ENCODE measurements at regions not wholly inside any gene's neighbourhood (a gene's known extent, or its start where the extent isn't known, plus 50 kb on each side); places are given as distances from the start of the nearest gene placed in this dataset.
"Not testable (repeated sequence)": the region's sequence is repeated elsewhere in the genome, so short reads cannot be mapped to it uniquely, and the experiment has no call there.

DNA sequence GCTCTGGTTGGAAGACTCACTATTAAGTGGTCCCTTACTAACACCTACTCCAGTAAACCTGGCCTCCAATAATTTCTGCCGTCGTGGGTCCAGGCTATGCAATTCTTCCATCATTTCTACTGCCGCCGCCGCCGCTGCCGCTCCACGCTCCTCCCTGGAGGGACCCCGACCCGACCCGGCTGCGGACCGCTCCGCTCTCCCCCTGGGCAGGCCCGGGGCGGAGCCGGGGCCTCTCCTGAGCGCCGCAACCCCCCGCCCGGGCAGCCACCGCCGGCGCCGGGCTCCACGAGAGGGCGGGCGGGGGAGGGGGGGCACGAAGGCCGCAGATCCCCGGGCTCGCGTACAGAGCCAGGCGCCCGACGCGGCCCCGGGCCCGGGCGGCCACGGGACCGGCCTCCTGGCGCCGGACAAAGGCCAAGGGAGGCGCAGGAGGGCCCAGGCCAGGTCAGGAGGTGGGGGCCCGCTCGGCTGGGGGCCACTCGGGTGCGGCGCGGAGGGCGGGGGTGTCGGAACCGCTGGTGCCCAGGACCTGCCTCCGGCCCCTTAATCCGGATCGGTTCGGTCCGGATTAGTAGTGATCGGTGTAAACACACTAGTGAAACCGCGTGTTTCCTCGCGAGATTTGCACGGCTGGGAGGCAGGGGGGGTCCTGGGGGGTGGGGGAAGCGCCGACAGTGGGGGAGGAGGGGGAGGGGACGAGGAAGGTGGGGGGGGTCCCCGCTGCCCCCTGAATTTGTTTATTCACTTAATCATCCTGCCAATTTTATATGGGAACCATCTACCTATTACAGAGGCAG lies 215.1 kb upstream of the CCL2 start:
- not testable (repeated sequence) for H3K9me3 Mint-ChIP-seq, H3K27me3 Mint-ChIP-seq, H3K27ac Mint-ChIP-seq, H3K4me3 Mint-ChIP-seq, H3K36me3 Mint-ChIP-seq, DNase-seq, H3K4me1 Mint-ChIP-seq
- peak; percentile 59 to 74 for ATAC-seq (replicated peaks)

DNA sequence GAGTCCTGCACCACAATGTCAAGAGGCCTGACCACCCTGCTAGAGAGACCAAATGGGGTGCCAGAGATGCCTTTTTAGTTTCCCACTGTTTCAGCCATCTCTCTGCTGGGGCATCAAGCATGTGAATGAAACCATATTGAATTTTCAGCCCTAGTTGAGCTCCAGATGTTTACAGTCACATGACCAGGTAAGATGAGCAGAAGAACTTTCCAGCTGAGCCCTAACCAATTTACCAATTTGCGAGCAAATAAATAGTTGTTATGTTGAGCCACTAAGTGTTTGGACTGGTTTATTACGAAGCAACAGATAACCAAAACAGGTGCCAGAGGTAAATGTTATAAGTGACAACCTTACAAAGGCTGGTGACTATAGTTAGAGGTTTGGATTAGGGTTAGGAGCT lies 209.1 kb upstream of the CCL2 start:
- DNase-seq (no peak), ATAC-seq (replicated peaks) (no peak)
- Mint-ChIP-seq H3K4me3 (no peak overlapping the region), H3K27me3 (peaks cover 7 to 12% of the 10 kb centered on the region in 2 donors), H3K36me3 (no peaks in the 10 kb centered on the region), H3K4me1 (no peaks in the 10 kb centered on the region), H3K9me3 (peaks cover 0 to 3% of the 10 kb centered on the region in 2 donors), H3K27ac (no peak overlapping the region)

DNA sequence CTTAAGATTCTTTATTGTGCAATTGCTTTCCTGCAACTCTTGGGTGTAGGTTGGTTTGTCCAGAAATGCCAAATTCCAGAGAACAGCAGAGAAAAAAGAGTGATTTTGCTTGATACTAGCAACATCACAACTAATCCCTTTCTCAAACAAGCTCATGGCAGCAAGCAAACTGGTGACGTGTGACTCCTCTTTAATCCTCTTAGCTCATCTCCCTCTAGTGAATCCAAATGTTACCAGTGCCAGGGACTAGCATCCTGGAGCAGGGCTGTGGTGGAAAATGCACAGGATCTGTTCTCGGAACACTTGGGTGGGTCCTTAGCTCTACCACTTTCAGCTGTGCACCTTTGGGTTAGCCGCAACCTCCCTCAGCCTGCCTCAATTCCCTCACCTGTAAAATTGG lies 204.0 kb upstream of the CCL2 start:
- Mint-ChIP-seq H3K9me3 (peaks cover 0 to 3% of the 10 kb centered on the region in 2 donors), H3K27ac (no peak overlapping the region), H3K4me3 (no peak overlapping the region), H3K4me1 (no peaks in the 10 kb centered on the region), H3K27me3 (peaks cover 13 to 17% of the 10 kb centered on the region in 2 donors), H3K36me3 (no peaks in the 10 kb centered on the region)
- DNase-seq (no peak), ATAC-seq (replicated peaks) (no peak)

DNA sequence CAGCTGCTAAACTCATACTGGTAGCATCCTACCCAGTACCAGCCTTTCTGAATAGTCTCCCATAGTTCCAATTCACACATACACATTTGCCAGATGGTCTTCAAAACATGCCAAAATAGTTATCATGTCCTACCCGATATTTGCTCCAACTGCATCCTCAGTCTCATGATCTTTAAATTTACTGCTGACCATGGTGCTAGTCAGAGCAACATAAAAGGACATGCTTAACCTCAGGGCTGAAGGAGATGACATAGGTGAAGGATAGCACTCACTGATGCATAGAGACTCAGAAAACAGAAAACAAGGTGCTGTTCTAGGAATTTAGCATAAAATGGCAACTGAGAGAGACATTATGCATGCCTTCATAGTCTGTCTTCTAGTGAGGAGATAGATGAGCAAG lies 200.6 kb upstream of the CCL2 start:
- ATAC-seq (replicated peaks): no peak
- no peaks in the 10 kb centered on the region for H3K36me3 Mint-ChIP-seq
- H3K4me1 Mint-ChIP-seq: no peaks in the 10 kb centered on the region
- DNase-seq: no peak
- no peak overlapping the region for H3K4me3 Mint-ChIP-seq
- H3K9me3 Mint-ChIP-seq: peaks cover 3 to 6% of the 10 kb centered on the region in 2 donors
- H3K27me3 Mint-ChIP-seq: peaks cover 13 to 15% of the 10 kb centered on the region in 2 donors
- no peak overlapping the region for H3K27ac Mint-ChIP-seq

DNA sequence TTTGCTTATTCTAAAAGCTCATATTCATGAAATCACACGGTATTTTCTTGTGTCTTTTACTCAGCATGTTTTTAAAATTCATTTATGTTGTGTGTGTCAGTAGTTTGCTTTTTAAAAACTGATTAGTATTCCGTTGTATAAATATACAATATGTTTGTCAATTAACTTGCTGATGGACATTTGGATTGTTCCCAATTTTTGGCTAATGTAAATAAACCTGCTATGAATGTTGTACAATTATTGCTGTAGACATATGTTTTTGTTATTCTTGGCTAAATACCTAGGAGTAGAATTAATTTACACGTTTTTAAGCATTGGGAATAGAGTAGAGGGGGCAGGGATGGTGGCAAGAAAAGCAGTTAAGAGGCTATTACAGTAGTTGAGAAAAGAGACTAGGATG lies 199.5 kb upstream of the CCL2 start:
- no peaks in the 10 kb centered on the region for H3K36me3 Mint-ChIP-seq
- H3K27me3 Mint-ChIP-seq: peaks cover 17 to 19% of the 10 kb centered on the region in 2 donors
- ATAC-seq (replicated peaks) (no peak), DNase-seq (no peak)
- H3K27ac Mint-ChIP-seq: no peak overlapping the region
- H3K4me3 Mint-ChIP-seq: no peak overlapping the region
- H3K9me3 Mint-ChIP-seq: peaks cover 7 to 12% of the 10 kb centered on the region in 2 donors
- H3K4me1 Mint-ChIP-seq: no peaks in the 10 kb centered on the region

DNA sequence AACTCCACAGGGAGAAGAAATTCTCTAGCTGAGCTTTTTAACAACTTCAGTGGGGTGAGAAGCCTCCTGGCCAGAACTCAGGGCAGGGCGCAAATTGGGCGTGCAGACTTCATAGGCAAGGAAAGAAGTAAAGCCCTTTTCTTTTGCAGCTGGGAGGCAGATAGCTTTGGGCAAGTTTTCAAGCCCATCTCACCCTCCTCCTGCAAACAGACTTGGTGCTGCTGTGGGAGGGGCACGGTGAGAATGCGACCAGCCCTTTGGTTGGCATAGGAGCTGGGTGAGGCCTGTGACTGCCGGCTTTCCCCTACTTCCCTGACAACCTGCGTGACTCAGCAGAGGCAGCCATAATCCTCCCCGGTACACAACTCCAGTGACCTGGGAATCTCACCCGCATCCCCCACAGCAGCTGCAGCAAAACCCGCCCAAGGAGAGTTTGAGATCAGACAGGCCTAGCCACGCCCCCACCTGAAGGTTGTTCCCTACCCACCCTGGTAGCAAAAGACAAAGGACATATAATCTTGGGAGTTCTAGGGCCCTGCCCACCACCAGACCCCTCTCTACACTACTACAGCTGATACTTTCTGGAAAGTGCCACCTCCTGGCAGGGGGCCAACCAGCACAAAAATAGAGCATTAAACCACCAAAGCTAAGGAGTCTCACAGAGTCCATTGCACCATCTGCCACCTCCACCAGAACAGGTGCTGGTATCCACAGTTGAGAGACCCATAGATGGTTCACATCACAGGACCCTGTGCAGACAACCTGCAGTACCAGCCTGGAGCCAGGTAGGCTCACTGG lies 195.5 kb upstream of the CCL2 start:
- H3K4me3 Mint-ChIP-seq: no peak overlapping the region
- H3K36me3 Mint-ChIP-seq: no peaks in the 10 kb centered on the region
- H3K27ac Mint-ChIP-seq: no peak overlapping the region
- peaks cover 15 to 19% of the 10 kb centered on the region in 2 donors for H3K9me3 Mint-ChIP-seq
- DNase-seq (no peak), ATAC-seq (replicated peaks) (no peak)
- H3K4me1 Mint-ChIP-seq: no peaks in the 10 kb centered on the region
- H3K27me3 Mint-ChIP-seq: peaks cover 11 to 19% of the 10 kb centered on the region in 2 donors

DNA sequence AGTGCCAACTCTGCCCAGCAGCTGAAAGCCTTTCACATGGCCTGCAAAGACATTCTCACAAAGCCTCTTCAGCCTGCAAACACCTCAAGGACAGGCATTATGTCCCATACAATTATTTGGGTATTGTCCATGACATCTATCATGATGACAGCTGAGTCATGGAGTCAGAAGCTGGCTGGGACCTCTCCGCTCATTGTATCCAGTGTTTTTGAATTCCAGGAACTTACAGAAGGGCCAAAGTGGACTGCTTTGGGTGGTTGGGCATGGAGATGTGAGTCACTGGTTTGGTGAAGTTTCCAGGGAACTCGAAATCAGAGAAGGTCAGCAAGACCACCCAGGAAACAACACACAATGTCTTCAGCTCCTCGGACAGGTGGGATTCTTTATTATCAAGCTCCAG lies 188.6 kb upstream of the CCL2 start:
- no peaks in the 10 kb centered on the region for H3K36me3 Mint-ChIP-seq
- H3K4me3 Mint-ChIP-seq: no peak overlapping the region
- H3K27ac Mint-ChIP-seq: no peak overlapping the region

DNA sequence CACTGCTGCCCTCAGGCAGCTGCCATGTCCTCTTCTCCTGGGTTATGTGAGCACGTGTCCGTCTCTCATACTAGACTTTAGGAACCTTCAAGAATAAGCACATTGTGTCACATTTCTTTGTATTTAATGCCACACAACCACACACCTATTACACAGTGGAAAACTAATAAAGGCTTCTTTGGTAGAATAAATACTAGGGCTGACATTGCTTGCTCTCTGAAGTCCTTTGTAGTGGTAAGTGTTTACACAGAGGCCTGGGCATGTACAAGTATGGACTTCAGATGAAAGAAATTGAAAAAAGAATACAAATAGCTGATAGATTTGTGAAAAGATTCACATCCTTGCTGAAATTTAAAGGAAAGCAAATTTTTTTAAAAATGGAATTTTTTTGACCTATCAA lies 188.1 kb upstream of the CCL2 start:
- Mint-ChIP-seq H3K27ac (no peak overlapping the region), H3K36me3 (no peaks in the 10 kb centered on the region), H3K27me3 (peaks cover 0 to 9% of the 10 kb centered on the region in 2 donors), H3K4me1 (no peaks in the 10 kb centered on the region), H3K4me3 (no peak overlapping the region), H3K9me3 (peaks cover 10 to 12% of the 10 kb centered on the region in 2 donors)
- ATAC-seq (replicated peaks) (no peak), DNase-seq (no peak)

More for the DNA sequence above, 188.6 kb upstream of the CCL2 start:
- H3K9me3 Mint-ChIP-seq: peaks cover 8 to 12% of the 10 kb centered on the region in 2 donors
- H3K27me3 Mint-ChIP-seq: peaks cover 0 to 9% of the 10 kb centered on the region in 2 donors
- no peak for DNase-seq
- no peaks in the 10 kb centered on the region for H3K4me1 Mint-ChIP-seq
- ATAC-seq (replicated peaks): no peak

DNA sequence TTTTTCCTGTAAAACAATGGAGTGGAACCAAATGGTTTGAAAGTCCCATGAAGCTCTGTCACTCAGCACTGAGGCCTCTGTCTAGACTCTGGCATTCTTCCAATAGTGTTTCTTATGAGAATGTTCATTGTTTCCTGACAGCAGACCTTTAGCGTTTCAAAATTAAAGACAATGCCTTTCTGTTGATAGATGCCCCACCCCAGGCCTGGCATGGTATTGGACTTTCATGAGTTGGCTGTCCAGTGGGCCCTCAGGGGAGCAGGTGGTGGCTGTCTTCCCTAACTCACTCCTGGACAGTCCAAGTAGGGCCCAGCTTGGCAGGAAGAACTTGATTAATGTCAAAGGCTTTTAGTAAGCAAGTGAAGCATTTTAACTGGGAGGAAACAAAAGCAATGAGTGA lies 186.5 kb upstream of the CCL2 start:
- Mint-ChIP-seq H3K27me3 (peaks cover 0 to 9% of the 10 kb centered on the region in 2 donors), H3K27ac (no peak overlapping the region), H3K4me3 (no peak overlapping the region), H3K36me3 (no peaks in the 10 kb centered on the region), H3K4me1 (no peaks in the 10 kb centered on the region), H3K9me3 (peaks cover 4 to 12% of the 10 kb centered on the region in 2 donors)
- no peak for DNase-seq
- no peak for ATAC-seq (replicated peaks)

DNA sequence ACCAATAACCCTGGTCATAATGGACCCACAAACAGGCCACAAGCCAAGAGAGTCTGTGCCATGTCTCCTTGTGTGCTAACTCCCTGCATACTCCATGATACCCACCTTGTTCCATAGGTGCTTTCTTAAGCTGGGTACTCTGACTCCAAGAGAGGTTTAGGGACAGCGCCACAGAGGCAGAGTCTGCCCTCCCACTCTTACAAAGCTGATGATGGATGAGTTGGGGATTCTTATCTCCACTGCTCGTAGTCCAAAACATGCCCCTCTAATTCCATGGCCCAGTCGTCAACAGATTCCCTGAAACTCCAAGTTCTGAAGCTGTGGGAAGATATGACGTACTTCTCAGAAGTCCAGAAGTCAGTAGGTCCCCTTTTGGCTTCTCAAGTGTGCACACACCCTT lies 184.4 kb upstream of the CCL2 start:
- no peak for ATAC-seq (replicated peaks)
- no peaks in the 10 kb centered on the region for H3K36me3 Mint-ChIP-seq
- H3K4me1 Mint-ChIP-seq: no peaks in the 10 kb centered on the region
- H3K27ac Mint-ChIP-seq: no peak overlapping the region
- H3K9me3 Mint-ChIP-seq: peaks cover 0 to 8% of the 10 kb centered on the region in 2 donors
- H3K27me3 Mint-ChIP-seq: peaks cover 0 to 9% of the 10 kb centered on the region in 2 donors
- H3K4me3 Mint-ChIP-seq: no peak overlapping the region
- no peak for DNase-seq

DNA sequence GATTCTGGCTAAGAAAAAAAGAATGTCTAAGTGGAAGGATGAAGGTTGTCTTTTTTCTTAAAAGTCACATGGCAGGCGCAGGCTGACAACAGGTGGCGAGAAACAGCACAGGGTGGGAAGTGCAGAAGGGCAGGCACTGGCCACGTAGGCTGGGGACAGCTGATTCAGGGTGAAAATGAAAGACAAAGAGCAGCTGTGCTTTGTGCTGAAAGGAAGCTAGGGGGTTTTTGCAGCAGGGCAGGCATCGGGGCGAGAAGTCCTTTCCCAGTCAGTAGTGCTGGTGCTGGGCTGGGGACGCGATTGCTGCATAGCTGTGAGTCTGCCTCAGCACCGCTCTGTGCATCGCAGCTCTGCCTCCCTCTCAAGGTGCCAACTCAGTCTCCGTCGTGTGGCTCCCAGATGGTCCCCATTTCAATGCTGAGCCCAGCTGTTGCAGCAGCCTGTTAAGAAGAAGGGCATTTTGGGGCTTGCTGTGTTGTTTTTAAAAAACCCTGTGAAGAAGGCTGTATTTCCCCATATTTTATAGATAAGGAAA lies 183.1 kb upstream of the CCL2 start:
- H3K4me1 Mint-ChIP-seq: no peaks in the 10 kb centered on the region
- H3K36me3 Mint-ChIP-seq: no peaks in the 10 kb centered on the region
- peaks cover 4 to 19% of the 10 kb centered on the region in 2 donors for H3K27me3 Mint-ChIP-seq
- DNase-seq: no peak
- H3K4me3 Mint-ChIP-seq: no peak overlapping the region
- no peak overlapping the region for H3K27ac Mint-ChIP-seq
- no peak for ATAC-seq (replicated peaks)
- H3K9me3 Mint-ChIP-seq: peaks cover 0 to 8% of the 10 kb centered on the region in 2 donors

DNA sequence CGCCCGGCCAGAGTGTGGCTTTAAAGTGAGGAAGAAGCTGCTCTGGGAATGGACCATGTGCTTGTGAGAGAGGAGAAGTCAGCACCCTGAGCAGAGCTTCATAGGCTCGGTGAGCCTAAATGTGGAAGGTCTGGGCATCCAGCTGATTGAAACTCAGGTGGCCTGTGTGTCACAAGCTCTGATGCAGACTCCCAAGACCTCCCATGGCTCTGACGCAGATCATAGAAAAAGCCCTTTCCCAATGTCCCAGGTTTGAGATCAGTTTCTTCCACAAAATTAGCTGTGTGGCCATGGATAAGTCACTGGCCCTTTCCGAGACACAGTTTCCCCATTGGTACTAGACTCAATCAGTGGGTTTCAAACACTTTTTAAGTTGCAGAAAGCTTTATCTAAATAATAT lies 180.0 kb upstream of the CCL2 start:
- Mint-ChIP-seq H3K9me3 (peaks cover 0 to 8% of the 10 kb centered on the region in 2 donors), H3K36me3 (no peaks in the 10 kb centered on the region), H3K27me3 (peaks cover 14 to 32% of the 10 kb centered on the region in 2 donors), H3K4me1 (no peaks in the 10 kb centered on the region), H3K27ac (no peak overlapping the region), H3K4me3 (no peak overlapping the region)
- ATAC-seq (replicated peaks): no peak
- DNase-seq: no peak

DNA sequence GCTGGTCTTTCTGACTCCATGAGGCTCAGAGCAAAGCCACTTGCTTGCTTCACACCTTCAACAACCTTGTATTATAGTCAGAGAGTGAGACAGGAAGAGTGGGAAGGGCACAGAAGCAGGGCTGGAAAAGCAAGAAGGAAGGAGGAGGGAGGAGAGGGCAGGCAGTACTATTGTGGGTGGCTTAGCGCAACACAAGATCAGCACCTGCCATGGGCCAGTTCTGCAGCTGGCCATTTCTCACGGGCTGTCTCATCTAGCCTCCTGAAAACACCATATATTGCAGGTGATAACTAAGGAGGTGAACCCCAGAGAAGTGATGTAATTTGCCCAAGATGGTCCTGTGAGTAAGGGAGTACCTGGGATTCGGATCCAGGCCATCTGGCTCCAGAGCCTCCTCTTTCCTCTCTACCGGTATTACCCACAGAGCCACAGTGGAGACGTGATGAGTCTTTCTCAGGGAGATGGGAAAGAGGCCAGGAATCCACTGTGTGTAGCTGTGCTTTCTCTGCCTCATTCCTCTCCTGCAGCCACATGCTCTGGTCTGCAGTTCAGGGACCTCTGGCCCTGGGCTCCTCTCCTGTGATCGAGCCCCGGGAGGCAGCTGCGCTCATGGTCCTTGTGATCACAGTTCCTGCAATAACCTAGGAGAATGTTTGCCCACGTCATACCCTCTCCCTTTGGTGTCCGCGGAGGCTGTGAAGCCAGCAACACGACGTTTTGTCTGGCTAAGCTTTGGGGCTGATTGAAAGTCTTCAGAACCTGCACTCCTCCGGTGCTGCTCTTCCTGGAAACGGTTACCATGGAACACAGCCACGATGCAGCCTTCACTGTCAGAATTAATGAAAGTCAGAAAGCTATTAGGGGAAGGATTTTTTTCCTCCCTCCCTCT lies 178.1 kb upstream of the CCL2 start:
- H3K27me3 Mint-ChIP-seq: peaks cover 18 to 32% of the 10 kb centered on the region in 2 donors
- H3K27ac Mint-ChIP-seq: no peak overlapping the region
- no peak for ATAC-seq (replicated peaks)
- no peaks in the 10 kb centered on the region for H3K36me3 Mint-ChIP-seq
- peaks cover 0 to 2% of the 10 kb centered on the region in 2 donors for H3K9me3 Mint-ChIP-seq
- no peak overlapping the region for H3K4me3 Mint-ChIP-seq
- no peaks in the 10 kb centered on the region for H3K4me1 Mint-ChIP-seq
- DNase-seq: no peak

DNA sequence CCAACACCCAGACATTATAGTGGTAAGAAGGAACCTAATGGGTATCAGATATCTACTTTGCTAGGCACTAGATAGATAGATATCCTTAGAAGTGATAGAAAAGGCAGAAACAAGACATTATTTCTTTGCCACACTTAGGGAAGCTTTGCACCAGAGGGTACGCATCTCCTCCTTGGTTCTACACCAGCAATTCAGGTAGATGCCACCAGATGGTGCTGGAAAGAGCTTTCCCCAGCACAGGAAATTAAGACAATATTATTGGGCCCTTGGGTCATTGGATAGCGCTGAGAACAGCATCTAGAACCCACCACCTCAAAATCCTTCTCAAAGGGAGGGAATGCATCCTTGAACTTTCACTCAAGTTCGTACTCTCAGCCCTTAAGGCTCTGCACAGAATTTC lies 173.8 kb upstream of the CCL2 start:
- no peak overlapping the region for H3K4me3 Mint-ChIP-seq
- no peak overlapping the region for H3K27ac Mint-ChIP-seq
- DNase-seq (no peak), ATAC-seq (replicated peaks) (no peak)
- no peaks in the 10 kb centered on the region for H3K4me1 Mint-ChIP-seq
- H3K36me3 Mint-ChIP-seq: no peaks in the 10 kb centered on the region
- peaks cover 18 to 28% of the 10 kb centered on the region in 2 donors for H3K27me3 Mint-ChIP-seq
- H3K9me3 Mint-ChIP-seq: peaks cover 0 to 2% of the 10 kb centered on the region in 2 donors
